ENCODE measurements at regions not wholly inside any gene's neighbourhood (a gene's known extent, or its start where the extent isn't known, plus 50 kb on each side); places are given as distances from the start of the nearest gene placed in this dataset.

DNA sequence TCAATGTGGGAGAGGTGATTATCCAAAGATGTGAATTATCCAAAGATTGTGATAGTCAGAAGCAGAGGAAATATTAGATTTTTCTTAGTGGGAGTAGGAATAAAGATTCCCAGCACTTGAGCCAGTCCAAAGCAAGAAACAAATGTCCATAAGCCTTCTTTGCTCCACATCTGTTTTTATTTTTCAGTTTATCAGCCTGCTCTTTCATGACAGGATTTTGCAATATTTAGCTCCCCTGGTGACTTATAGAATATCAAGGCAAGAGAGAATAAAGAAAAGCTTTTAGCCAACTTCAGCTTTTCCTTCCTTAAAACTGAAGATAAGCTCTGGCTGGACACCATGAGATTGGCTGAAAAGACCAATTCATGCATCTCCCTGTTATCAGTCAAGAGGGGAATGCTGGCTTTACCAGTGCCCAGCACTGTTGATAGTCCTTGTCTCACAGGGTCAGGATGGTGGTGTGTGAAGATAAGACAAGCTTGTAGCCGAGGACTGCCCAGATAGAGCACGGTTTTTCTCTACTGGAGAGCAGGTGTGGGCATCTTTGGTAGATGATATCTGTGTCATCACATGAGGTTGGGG, 706.5 kb downstream of the KCNJ2 start:
- no peak for DNase-seq (ENCODE audit: low spot score)

DNA sequence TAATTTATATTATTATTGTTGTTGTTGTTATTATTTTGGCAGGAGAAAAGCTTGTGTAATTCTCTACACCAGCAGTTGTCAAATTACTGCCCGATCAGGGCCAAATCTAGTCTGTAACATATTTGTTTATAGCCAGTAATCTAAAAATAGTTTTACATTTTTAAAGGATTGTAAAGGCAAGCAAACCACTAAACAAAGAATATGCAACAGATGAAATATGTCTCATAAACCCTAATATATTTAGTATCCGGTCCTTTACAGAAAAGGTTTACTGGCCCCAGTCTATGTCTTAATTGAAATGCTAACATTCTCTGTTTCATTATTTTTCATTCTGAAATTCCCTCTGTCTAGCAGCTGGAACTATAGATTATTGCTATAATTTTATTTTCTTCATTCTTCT, 709.5 kb downstream of the KCNJ2 start:
- no peak for DNase-seq (ENCODE audit: low spot score)

DNA sequence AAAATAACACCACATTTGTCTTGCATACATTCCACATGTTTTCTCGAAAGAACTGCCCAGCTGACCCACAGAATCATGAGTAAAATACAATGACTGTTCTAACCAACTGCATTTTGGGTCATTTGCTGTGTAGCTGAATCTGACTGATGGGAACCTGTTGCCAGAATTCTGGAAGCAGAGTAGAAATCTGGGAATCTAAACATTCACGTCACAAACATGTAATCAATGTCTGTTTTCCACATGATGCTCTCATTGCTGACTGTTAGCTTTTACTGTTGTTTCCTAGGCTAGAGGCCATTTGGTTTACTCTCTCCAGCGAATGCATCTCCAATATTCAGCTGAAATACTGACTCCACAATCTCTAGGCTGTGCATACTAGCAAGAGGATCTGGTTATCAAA, 710.1 kb downstream of the KCNJ2 start:
- DNase-seq (ENCODE audit: low spot score) = no peak

DNA sequence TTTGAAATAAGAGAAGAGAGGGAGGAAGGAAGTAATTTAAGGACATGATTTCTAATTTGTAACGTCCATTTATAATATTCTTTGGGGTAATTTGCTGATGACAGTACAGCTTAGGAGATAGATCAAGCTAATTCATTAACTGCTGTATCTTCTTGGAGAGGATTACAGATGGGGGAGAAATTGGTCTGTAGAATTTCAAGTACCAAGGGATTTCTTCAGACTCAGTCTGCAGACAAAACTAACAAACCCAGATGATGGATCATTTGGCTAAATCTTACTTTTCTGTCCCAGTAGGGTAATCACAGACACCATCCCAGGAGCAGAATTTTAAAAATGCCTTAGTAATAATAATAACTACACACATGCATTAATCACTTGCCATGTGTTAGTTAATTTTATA, 711.8 kb downstream of the KCNJ2 start:
- DNase-seq (ENCODE audit: low spot score) = no peak

DNA sequence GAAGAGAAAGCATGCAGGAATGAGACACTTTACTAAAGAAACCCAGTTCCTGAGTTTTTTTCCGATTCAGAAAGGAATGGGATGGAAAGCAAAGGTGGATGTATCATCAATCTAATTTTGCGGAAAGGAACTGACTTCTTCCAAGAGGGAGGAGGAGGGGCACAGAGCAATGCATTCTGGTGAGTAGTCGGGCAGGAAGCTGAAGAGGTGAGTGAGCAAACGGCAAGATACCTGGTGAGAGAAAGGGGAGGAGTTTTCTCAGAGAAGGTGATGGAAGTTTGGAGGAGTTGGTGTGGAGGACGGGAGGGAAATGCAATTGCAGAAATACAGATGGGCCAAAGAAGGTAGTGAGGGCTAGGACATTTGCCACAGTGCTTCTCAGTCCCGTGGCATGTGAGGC, 713.2 kb downstream of the KCNJ2 start:
- DNase-seq (ENCODE audit: low spot score) = no peak

DNA sequence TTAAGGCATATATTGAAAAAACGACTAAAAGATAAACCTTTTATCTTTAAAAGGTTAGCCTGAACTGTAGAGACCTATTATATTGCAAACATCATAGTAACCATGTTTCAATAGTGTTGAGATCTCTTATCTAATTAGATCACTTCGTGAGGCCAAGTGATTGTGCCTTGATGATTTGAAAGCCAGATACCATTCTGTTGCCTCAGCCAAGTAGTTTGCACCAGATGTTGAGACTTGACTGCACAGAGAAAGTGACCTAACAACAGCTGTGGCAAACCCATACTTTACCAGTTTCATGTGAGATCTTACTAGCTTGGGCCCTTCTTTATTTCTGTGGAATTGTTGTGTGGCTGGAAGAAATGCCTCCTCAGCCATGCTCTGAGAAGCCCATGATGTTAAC, 717.3 kb downstream of the KCNJ2 start:
- no peak for DNase-seq (ENCODE audit: low spot score)

DNA sequence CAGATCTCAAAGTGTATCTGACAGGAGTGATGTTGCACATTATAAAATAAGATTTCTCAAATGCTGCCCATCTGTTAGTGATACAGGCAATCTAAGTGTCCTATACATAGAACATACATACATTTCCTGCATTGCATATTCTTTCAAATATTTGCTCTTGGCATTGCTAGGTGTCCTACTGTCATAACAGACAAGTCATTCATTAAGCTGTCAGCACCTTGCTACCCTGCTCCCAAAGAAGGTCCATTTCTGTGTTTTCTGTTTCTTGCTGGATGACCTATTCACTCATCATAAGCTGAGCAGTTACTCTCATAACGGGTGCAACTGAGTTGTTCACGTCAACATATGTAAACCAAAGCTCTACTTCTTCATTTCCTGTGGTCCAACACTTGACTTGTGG, 719.0 kb downstream of the KCNJ2 start:
- no peak for DNase-seq (ENCODE audit: low spot score)

DNA sequence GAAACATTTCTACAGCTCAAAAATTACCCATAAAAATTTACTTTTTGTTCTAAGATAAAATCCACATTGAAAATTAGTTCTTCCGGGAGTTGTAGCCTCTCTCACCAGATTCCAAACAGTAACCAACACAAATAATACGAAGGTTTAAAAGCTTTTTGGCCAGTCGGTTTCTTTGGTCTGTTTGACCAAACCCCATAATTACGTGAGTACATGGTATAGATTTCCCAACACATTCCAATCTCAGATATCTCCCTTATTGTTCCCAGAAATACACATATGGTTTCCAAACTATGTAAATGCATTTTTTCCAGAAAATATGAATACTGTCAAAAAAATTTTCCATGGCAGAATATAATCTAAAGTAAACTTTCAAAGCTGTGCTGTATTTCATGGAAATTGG, 722.0 kb downstream of the KCNJ2 start:
- no peak for DNase-seq (ENCODE audit: low spot score)

DNA sequence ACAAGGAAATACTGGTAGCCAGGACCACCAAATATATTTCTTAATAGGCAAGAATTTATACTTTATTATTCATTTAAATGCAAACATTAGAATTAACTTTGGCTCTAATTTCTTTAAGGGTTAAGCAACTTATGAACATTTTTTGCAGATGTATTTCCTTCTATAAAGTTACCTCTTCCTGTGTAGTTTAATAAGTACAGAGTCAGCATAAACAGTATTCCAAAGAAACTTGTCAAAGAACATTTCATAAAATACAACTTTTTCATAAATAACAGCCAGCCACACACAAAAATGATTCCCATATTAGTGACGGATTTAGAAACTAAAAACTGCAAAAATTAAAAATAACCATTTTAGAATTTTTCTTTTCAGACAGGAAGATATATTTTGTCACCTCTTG, 723.2 kb downstream of the KCNJ2 start:
- no peak for DNase-seq (ENCODE audit: low spot score)

DNA sequence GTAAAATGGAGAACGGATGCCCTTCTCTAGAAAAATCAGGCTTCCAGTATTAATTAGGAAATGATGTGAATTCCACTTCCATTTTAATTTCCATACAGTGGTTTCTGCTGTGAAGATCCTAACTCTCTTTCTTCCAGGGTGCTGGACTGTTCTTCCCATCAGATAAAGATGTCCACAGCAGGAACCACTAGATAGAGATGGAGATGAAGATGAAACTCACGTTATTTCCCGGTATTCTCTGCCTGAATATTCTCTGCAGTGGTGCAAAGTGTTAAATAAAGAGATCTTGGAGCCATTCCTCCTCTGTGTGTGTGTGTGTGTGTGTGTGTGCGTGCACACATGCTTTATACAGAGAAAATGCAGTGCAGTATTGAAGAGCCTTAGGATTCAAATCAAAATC, 727.5 kb downstream of the KCNJ2 start:
- DNase-seq (ENCODE audit: low spot score) = no peak

DNA sequence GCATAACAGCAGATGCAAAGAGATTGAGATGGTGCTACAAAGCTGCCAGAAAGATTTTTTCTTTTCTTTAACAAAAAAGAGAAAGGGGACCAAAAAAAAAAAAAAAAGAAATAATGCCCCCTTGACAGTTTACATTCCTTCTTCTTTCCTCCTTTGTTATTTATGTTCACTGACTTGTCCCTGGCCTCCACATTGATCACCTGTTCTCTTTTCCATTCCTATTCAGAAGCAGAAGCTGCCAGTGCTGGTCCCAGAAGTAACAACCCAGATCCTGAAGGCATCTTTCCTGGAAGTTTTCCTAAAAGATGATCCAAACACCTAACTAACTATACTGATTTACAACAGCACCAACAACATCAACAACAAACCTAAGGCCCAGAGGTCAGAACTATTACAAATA, 728.1 kb downstream of the KCNJ2 start:
- DNase-seq (ENCODE audit: low spot score) = no peak

DNA sequence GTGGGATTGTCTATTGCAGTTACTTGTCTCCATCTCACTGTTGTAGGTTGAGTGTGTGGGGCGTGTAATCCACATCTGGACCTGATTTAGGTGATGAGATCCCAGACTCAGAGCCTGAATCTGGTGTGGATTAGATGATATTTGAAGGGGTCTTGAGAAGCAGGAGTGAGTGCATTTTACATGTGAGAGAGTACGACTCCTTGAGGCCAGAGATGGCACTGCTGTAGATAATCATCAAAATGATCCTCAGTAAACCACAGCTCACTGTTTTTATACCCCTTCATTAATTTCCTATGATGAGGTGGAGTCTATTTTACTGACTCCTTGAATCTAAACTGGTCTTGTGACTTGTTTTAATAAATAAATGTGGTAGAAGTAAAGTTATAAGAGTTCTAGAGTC, 732.5 kb downstream of the KCNJ2 start:
- no peak for DNase-seq (ENCODE audit: low spot score)

DNA sequence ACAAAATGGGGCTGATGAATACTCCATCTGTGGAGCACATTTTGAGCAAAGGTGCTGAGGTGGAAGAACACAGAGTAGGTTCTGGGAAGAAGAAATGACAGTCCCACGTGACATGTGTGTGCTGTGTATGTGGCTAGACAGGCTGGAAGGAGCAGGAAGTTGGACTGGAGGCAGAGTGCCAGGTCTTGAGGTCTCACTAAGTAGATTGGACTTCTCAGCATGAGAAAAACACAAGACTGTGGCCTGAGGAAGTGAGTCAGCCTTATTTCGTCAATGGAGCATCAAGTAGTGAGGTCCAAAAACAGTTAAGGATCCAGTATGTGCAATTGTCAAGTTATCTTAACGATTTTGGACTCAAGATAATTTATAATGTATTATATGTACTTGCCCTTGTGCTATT, 736.5 kb downstream of the KCNJ2 start:
- peak; percentile 1 for DNase-seq (ENCODE audit: low spot score)

DNA sequence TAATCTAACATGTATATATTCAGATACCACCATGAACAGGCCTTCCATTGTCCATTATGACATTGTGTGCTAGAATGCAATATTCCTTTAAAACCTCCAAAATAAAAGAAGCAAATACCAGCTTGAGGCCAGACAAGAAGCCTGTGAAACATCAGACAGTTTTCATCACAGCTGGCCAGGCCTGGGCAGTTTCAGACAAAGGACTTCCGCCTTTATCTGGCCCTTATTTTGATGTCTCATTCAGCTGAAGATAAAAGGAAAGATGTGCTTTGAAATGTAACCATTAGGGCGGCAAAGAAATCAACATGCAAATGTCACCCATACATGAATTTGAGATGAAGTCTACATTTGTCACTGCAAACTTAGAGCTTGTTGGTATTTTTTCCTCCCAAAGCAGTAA, 737.5 kb downstream of the KCNJ2 start:
- no peak for DNase-seq (ENCODE audit: low spot score)

DNA sequence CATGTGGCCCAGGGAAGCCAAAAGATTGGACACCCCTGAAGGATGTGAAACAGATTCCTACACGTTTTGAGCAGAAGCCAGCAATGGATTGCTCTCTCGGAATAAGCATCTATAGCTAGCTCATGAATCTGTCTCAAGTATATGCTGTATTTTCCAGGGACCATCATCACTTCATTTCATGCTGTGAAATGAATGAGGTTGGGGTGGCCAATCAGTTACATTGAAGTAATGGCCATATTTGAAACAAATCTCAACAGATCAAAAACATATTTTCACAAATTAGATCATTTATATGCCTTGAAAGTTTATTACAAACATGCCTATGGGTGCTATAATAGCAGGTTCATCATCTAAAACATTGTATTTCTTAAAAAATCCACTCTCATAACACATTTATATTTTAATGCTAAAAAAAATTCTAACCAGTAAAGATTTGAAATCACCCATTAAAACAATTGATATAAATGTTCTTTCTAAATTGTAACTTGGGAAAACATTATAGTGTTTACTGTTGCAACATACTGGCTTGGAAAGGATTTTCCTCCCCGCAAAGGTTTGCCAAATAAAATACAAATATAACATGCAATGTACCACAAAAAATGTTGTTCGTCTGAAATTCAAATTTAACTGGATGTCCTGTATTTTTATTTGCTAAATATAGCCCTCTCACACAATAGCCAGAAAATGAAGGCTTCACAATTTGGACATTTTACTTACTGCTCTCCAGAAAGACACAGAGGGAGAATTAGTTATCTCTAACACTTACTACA, 743.6 kb downstream of the KCNJ2 start:
- no peak for DNase-seq (ENCODE audit: low spot score)

DNA sequence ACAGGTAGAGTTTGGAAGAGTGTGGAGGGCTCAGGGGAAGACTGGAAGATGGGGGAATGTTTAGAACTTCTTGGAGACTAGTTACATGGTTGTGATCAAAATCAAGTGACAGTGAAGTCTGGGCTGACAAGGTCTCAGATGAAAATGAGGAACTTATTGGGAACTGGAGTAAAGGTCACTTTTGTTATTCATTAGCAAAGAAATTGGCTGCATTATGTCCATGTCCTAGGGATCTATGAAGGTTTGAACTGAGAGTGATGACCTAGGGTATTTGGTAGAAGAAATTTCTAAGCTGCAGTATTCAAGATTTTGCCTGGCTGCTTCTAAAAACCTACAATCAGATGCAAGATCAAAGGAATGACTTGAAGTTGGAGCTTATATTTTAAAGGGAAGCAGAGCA, 747.1 kb downstream of the KCNJ2 start:
- no peak for DNase-seq (ENCODE audit: low spot score)

DNA sequence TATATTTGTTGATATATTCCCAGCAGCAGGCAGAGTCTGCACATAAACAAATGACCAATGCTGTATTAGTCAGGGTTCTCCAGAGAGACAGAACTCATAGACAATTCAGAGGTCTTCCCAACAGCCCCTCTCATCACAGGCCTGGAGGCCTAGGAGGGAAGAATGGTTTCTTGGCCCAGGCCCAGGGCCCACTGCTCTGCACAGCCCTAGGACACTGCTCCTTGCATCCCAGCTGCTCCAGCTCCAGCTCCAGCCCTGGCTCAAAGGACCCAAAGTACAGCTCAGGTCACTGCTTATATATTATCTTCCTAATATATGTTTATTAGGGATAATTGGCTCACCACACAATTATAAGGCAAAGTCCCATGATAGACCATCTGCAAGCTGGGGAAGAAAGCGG, 749.9 kb downstream of the KCNJ2 start:
- DNase-seq (ENCODE audit: low spot score) = no peak

DNA sequence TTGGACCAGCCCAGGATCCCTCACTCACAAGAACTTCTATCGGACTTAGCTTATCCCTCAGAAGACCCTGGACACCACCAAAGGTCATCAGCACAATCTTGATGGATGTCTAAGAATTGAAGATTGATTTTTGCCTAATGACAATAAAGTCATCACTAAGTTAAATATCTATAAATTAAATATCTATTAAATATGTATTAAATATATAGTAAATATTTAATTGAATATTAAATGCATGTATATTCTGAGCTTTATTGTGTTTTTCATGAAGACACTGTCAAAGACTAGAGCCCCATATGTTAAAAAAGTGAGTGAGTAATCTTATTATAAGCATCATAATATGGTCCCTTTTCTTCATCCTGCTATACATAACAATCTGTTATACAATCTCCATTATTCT, 751.1 kb downstream of the KCNJ2 start:
- no peak for DNase-seq (ENCODE audit: low spot score)

DNA sequence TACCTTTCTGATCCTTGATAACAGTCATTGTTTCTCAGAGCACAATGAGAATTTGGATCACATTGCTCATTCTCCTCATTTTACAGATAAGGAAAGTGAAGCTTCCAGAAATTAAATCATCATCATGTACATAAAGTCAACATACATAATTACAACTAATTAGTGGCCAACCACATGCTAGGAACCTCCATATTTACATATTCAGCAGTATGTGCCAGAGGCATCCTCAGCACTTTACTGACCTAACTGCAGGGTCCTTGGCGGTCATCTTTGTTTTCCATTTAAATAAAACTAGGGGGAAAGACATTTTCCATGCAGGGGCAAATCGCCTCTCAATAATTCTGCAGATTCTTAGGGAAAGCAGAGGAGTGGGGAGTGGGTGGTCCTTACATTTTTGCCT, 752.9 kb downstream of the KCNJ2 start:
- DNase-seq (ENCODE audit: low spot score) = no peak

DNA sequence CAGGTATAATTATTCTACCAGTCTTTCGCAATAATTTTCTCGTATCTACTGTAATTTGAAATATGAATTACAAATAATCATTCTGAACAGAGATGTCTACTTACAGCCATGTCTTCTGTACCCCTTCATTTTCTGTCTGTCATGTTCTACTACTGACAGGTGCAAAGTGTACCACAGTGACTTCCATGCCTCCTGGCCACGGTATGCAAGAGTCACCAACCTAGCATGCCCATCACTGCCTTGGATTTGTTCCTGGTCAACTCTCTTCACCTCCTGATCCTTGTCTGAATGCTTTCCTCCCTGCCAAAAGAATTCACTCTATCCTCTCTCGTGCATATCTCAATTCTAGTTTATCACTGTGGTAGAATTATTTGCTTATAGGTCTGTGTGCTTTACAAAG, 755.4 kb downstream of the KCNJ2 start:
- DNase-seq (ENCODE audit: low spot score) = no peak

DNA sequence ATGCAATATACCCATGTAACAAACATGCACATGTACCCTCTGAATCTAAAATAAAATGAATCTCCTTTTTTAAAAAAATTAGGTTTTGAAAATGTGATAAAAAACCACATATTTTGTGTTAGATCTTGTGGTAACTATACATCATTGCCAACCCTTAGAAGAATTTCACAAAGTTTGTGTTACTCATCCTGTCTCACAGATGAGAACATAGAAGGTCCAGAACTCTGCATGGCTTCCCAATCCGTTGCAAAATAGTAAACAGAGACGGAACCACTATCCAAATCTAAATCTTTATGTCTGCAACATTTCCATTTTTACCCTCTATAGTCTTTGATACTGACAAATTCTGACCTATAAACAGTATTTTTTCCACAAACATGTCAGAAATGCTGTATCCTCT, 759.9 kb downstream of the KCNJ2 start:
- no peak for DNase-seq (ENCODE audit: low spot score)

DNA sequence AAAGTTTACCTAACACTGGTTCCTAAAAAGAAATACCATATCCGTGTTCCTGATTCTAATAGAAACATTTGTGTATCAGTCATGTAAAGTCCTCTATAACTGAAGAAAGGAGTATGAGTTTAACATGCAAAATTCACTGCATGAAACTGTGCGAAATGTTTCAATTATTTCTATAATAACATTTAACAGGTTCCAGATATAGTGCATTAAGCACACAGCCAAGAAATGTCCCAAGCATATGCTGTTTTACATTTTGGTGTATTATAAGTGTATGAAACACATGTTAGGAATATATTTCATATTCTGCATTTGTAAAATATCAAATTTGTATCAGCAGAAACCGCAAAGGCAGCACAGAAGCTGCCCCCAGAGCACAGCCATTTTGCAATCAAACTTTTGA, 764.9 kb downstream of the KCNJ2 start:
- no peak for DNase-seq (ENCODE audit: low spot score)

DNA sequence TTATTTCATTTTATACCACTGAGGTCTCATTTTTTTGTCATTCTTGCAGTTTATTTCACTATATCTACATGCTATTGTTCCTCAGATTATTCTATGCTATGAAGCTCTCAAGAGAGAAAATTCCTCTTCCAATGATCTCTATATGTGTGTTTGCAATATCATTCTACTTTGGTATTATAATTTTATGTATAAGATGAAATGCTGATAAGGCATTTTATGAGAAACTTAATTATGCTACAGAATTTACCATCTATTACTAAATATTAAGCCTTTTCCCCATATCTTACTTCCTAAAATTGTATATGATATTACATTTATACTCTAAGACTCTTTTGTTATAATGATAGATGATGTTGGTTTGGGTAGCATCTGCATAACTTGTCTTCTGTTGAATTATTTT, 765.5 kb downstream of the KCNJ2 start:
- no peak for DNase-seq (ENCODE audit: low spot score)

DNA sequence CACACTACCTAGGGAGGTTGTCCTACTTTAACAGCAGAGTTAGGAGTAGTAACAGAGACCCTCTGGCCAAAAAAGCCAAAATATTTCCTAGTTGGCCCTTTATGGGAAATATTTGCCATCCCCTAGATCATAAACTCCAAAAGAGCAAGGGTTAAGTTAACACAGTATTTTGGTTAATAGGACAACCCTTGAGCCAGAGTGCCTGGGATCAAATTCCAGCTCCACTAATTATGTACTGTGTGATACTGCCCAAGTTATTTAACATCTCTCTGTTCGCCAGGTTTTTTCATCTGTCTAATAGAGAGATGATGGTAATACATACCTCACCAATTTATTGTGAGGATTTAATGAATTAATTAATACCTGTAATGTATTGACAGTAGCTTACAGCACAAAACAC, 767.4 kb downstream of the KCNJ2 start:
- DNase-seq (ENCODE audit: low spot score) = no peak

Measured in putamen (tissue), 1 donor.